ENCODE measurements at regions not wholly inside any gene's neighbourhood (a gene's known extent, or its start where the extent isn't known, plus 50 kb on each side); places are given as distances from the start of the nearest gene placed in this dataset.
"Not testable (repeated sequence)": the region's sequence is repeated elsewhere in the genome, so short reads cannot be mapped to it uniquely, and the experiment has no call there.

GRCh38 chr12:33589576-33590114 is 150.0 kb upstream of the SYT10 start:
- no peak for DNase-seq (ENCODE audit: low read depth)

- DNase-seq (ENCODE audit: low read depth) = no peak
These were observed 154.1 kb upstream of the SYT10 start for GRCh38 chr12:33593753-33594152.

- no peak for DNase-seq (ENCODE audit: low read depth)
These were observed 156.4 kb upstream of the SYT10 start for GRCh38 chr12:33596061-33596460.

GRCh38 chr12:33596814-33597213 is 157.2 kb upstream of the SYT10 start:
- no peak for DNase-seq (ENCODE audit: low read depth)

- DNase-seq (ENCODE audit: low read depth) = no peak
These were observed 162.9 kb upstream of the SYT10 start for GRCh38 chr12:33602515-33602914.

GRCh38 chr12:33605757-33606156 is 166.1 kb upstream of the SYT10 start:
- DNase-seq (ENCODE audit: low read depth) = no peak

- DNase-seq (ENCODE audit: low read depth) = no peak
These were observed 170.3 kb upstream of the SYT10 start for GRCh38 chr12:33609910-33610309.

- no peak for DNase-seq (ENCODE audit: low read depth)
These were observed 175.0 kb upstream of the SYT10 start for GRCh38 chr12:33614630-33615029.

GRCh38 chr12:33617218-33617617 is 177.6 kb upstream of the SYT10 start:
- DNase-seq (ENCODE audit: low read depth) = no peak

- no peak for DNase-seq (ENCODE audit: low read depth)
These were observed 188.5 kb upstream of the SYT10 start for GRCh38 chr12:33628087-33628486.

- DNase-seq (ENCODE audit: low read depth) = no peak
These were observed 194.9 kb upstream of the SYT10 start for GRCh38 chr12:33634544-33634943.

GRCh38 chr12:33636930-33637329 is 197.3 kb upstream of the SYT10 start:
- DNase-seq (ENCODE audit: low read depth) = not testable (repeated sequence)

GRCh38 chr12:33639975-33640374 is 200.4 kb upstream of the SYT10 start:
- no peak for DNase-seq (ENCODE audit: low read depth)

GRCh38 chr12:33649992-33650391 is 210.4 kb upstream of the SYT10 start:
- no peak for DNase-seq (ENCODE audit: low read depth)

GRCh38 chr12:33650832-33651231 is 211.2 kb upstream of the SYT10 start:
- DNase-seq (ENCODE audit: low read depth) = no peak

- no peak for DNase-seq (ENCODE audit: low read depth)
These were observed 213.7 kb upstream of the SYT10 start for GRCh38 chr12:33653362-33653761.

- DNase-seq (ENCODE audit: low read depth) = no peak
These were observed 214.7 kb upstream of the SYT10 start for GRCh38 chr12:33654313-33654712.

GRCh38 chr12:33663000-33663654 is 223.5 kb upstream of the SYT10 start:
- DNase-seq (ENCODE audit: low read depth) = no peak

- DNase-seq (ENCODE audit: low read depth) = no peak
These were observed 229.7 kb upstream of the SYT10 start for GRCh38 chr12:33669349-33669748.

- no peak for DNase-seq (ENCODE audit: low read depth)
These were observed 230.7 kb upstream of the SYT10 start for GRCh38 chr12:33670284-33670683.

GRCh38 chr12:33671676-33672075 is 232.1 kb upstream of the SYT10 start:
- DNase-seq (ENCODE audit: low read depth) = no peak

- DNase-seq (ENCODE audit: low read depth) = no peak
These were observed 233.4 kb upstream of the SYT10 start for GRCh38 chr12:33672836-33673577.

- DNase-seq (ENCODE audit: low read depth) = no peak
These were observed 237.2 kb upstream of the SYT10 start for GRCh38 chr12:33676866-33677265.

Data from EH (cell line).